Femur (tissue), 1 donor: ENCODE measurements at regions not wholly inside any gene's neighbourhood (a gene's known extent, or its start where the extent isn't known, plus 50 kb on each side); places are given as distances from the start of the nearest gene placed in this dataset.
"Not testable (repeated sequence)": the region's sequence is repeated elsewhere in the genome, so short reads cannot be mapped to it uniquely, and the experiment has no call there.

Experiments used
- DNase-seq: peaks from one replicate; pipeline ENCODE4 v3.0.0-alpha.2; 2017

GRCh38 chr9:27675354-27675753, 102.1 kb upstream of the C9orf72 start:
- no peak for DNase-seq

- DNase-seq: no peak
Measured at GRCh38 chr9:27676827-27677226, 103.5 kb upstream of the C9orf72 start.

GRCh38 chr9:27679338-27679737, 106.1 kb upstream of the C9orf72 start:
- no peak for DNase-seq

- DNase-seq: no peak
Measured at GRCh38 chr9:27683181-27683580, 109.9 kb upstream of the C9orf72 start.

- DNase-seq: no peak
Measured at GRCh38 chr9:27688954-27689353, 115.7 kb upstream of the C9orf72 start.

GRCh38 chr9:27690816-27691215, 117.5 kb upstream of the C9orf72 start:
- DNase-seq: not testable (repeated sequence)

- no peak for DNase-seq
Measured at GRCh38 chr9:27699621-27700020, 126.3 kb upstream of the C9orf72 start.

GRCh38 chr9:27701016-27701415, 127.7 kb upstream of the C9orf72 start:
- peak; percentile 18 for DNase-seq

GRCh38 chr9:27701587-27701986, 128.3 kb upstream of the C9orf72 start:
- DNase-seq: peak; percentile 78

- DNase-seq: no peak
Measured at GRCh38 chr9:27703216-27703980, 130.1 kb upstream of the C9orf72 start.

GRCh38 chr9:27711241-27711640, 138.0 kb upstream of the C9orf72 start:
- no peak for DNase-seq

- DNase-seq: no peak
Measured at GRCh38 chr9:27712806-27713205, 139.5 kb upstream of the C9orf72 start.

- no peak for DNase-seq
Measured at GRCh38 chr9:27714388-27714787, 141.1 kb upstream of the C9orf72 start.

GRCh38 chr9:27715651-27716050, 142.4 kb upstream of the C9orf72 start:
- no peak for DNase-seq

GRCh38 chr9:27717991-27718390, 144.7 kb upstream of the C9orf72 start:
- no peak for DNase-seq

- no peak for DNase-seq
Measured at GRCh38 chr9:27719711-27720110, 146.4 kb upstream of the C9orf72 start.

GRCh38 chr9:27722866-27723265, 149.6 kb upstream of the C9orf72 start:
- DNase-seq: no peak

- peak; percentile 83 for DNase-seq
Measured at GRCh38 chr9:27726244-27727081, 153.2 kb upstream of the C9orf72 start.

- DNase-seq: no peak
Measured at GRCh38 chr9:27732494-27732893, 159.2 kb upstream of the C9orf72 start.

- DNase-seq: no peak
Measured at GRCh38 chr9:27743490-27743889, 170.2 kb upstream of the C9orf72 start.

- DNase-seq: no peak
Measured at GRCh38 chr9:27747450-27747849, 174.2 kb upstream of the C9orf72 start.

GRCh38 chr9:27749838-27750237, 176.6 kb upstream of the C9orf72 start:
- no peak for DNase-seq

GRCh38 chr9:27750566-27750965, 177.3 kb upstream of the C9orf72 start:
- no peak for DNase-seq

- DNase-seq: no peak
Measured at GRCh38 chr9:27752069-27752468, 178.8 kb upstream of the C9orf72 start.
